Osteocyte (in vitro differentiated cells): ENCODE measurements at regions not wholly inside any gene's neighbourhood (a gene's known extent, or its start where the extent isn't known, plus 50 kb on each side); places are given as distances from the start of the nearest gene placed in this dataset.

Experiments
- DNase-seq: peaks from one replicate; pipeline ENCODE4 v3.0.0; 2021; ENCODE audit warnings: mixed read lengths; ENCODE audit not compliant: unreplicated experiment; ENCODE audit errors: extremely low spot score
- H3K27ac Mint-ChIP-seq: one replicate; pipeline ENCODE4 v1.8.0; 2021; ENCODE audit warnings: mild to moderate bottlenecking, mixed read lengths; ENCODE audit not compliant: unreplicated experiment
- H3K27me3 Mint-ChIP-seq: one replicate; pipeline ENCODE4 v1.8.0; 2021; ENCODE audit warnings: mixed read lengths; ENCODE audit not compliant: unreplicated experiment
- H3K36me3 Mint-ChIP-seq: one replicate; pipeline ENCODE4 v1.8.0; 2021; ENCODE audit warnings: mixed read lengths; ENCODE audit not compliant: unreplicated experiment
- H3K4me1 Mint-ChIP-seq: one replicate; pipeline ENCODE4 v1.8.0; 2021; ENCODE audit warnings: mixed read lengths; ENCODE audit not compliant: unreplicated experiment
- H3K4me3 Mint-ChIP-seq: one replicate; pipeline ENCODE4 v1.8.0; 2021; ENCODE audit warnings: mild to moderate bottlenecking, moderate library complexity, mixed read lengths; ENCODE audit not compliant: unreplicated experiment
- H3K9me3 Mint-ChIP-seq: one replicate; pipeline ENCODE4 v1.8.0; 2021; ENCODE audit warnings: mixed read lengths; ENCODE audit not compliant: unreplicated experiment
- CTCF ChIP-seq: fragments of 200-600 bp; sonication (generic); IDR thresholded peaks from 2 replicates; pipeline ENCODE4 v1.5.0; 2021; ENCODE audit warnings: antibody characterized with exemption, mild to moderate bottlenecking, moderate library complexity

DNA sequence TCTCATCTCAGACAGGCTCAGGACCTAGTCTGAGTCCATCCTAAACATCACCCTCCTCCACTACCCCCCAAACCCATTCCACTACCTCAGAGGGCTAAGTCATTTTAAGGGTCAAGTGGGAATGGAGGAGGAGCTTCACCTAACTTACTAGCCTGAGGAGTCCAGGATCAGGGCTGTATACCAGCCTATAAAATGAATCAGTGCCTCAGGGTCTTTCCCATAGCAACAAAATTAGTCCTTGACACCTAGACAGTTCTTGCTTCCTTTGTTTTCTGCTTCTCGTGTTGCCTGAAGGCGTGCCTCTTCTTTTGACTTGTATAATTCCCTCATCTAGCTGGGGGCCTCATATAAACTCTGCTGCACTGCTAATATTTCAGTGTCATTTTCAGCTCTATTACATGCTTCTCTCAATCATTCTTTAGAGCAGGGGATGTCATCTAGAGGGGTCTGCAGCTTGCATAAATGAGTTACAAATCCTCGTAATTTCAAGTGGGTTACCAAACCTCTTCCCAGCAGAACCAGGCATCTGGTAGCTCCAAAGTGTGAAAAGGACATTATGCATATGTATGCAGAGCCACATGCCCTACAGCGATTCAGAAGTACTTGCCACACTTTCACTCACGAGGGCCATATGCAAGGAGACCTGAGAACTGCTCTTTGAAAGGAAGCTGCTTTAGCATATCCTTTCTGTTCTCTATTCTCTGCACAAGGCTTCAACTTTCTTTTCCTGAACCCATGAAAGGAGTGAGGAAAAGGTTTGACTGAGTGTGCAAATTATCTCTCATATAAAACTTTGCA, 311.7 kb upstream of the SEMA6D start:
- H3K9me3 Mint-ChIP-seq, result no peaks in the 10 kb centered on the region
- H3K36me3 Mint-ChIP-seq, result no peaks in the 10 kb centered on the region
- H3K4me3 Mint-ChIP-seq, result no peak overlapping the region
- H3K4me1 Mint-ChIP-seq, result peaks cover 3% of the 10 kb centered on the region
- DNase-seq, result no peak
- peaks cover 25% of the 10 kb centered on the region for H3K27me3 Mint-ChIP-seq
- no peak for TF ChIP-seq CTCF
- no peak overlapping the region for H3K27ac Mint-ChIP-seq

DNA sequence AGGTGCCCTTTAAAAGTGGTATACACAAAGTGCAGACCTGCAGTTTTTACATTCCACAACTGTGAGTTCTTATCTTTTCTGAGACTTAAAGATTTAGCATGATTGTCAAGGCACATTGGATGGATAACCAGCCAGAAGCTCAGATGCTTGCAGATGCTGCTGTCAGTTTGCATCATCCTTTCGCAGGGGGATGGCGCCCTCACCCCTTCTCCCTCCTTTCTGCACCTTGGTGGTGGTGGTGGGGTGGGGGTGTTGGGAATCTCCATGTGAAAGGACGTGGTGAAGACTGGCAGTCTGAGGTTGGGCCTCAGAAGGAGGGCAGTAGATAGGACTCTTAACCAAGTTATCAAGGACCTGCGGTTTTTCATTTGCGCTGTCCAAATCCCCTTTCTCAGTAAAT, 309.6 kb upstream of the SEMA6D start:
- Mint-ChIP-seq H3K4me3 (no peak overlapping the region), H3K4me1 (peaks cover 3% of the 10 kb centered on the region), H3K9me3 (no peaks in the 10 kb centered on the region), H3K27me3 (peaks cover 20% of the 10 kb centered on the region), H3K36me3 (no peaks in the 10 kb centered on the region), H3K27ac (no peak overlapping the region)
- no peak for DNase-seq
- no peak for TF ChIP-seq CTCF

DNA sequence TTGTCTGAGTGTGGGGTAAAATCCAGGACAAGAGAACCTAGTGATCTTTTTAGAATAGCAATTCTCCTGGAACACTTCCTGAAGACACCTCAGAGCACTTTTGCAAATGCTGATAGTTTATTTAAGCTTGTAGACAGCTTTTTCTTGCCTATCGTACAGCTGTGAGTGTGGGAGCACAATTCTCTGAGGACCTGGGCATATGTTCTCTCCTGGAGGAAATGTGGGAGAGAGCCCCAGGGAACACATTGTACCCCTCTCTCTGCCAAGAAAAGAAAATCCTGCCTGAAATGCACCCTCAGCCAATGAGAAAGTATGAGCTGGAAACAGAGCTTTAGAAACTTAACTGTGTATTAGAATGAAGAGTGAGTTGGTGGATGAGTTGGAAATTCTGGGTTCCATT, 308.3 kb upstream of the SEMA6D start:
- no peak for TF ChIP-seq CTCF
- Mint-ChIP-seq H3K4me3 (no peak overlapping the region), H3K27me3 (peaks cover 10% of the 10 kb centered on the region)

GRCh38 chr15:47409600-47409999, 307.7 kb upstream of the SEMA6D start:
- no peak for DNase-seq
- no peak overlapping the region for H3K27ac Mint-ChIP-seq
- H3K4me1 Mint-ChIP-seq, result peaks cover 3% of the 10 kb centered on the region
- peaks cover 9% of the 10 kb centered on the region for H3K27me3 Mint-ChIP-seq
- TF ChIP-seq CTCF, result no peak
- no peak overlapping the region for H3K4me3 Mint-ChIP-seq
- H3K9me3 Mint-ChIP-seq, result no peaks in the 10 kb centered on the region
- H3K36me3 Mint-ChIP-seq, result no peaks in the 10 kb centered on the region

More for the DNA sequence above, 308.3 kb upstream of the SEMA6D start:
- H3K4me1 Mint-ChIP-seq, result peaks cover 3% of the 10 kb centered on the region
- no peak overlapping the region for H3K27ac Mint-ChIP-seq
- no peaks in the 10 kb centered on the region for H3K36me3 Mint-ChIP-seq
- no peaks in the 10 kb centered on the region for H3K9me3 Mint-ChIP-seq
- no peak for DNase-seq

- TF ChIP-seq CTCF, result no peak
- Mint-ChIP-seq H3K27me3 (peaks cover 3% of the 10 kb centered on the region), H3K4me3 (no peak overlapping the region), H3K4me1 (peaks cover 3% of the 10 kb centered on the region), H3K27ac (no peak overlapping the region), H3K36me3 (no peaks in the 10 kb centered on the region), H3K9me3 (no peaks in the 10 kb centered on the region)
- no peak for DNase-seq
These were observed 307.1 kb upstream of the SEMA6D start for GRCh38 chr15:47410247-47410646.
